Neural cell (in vitro differentiated cells): ENCODE measurements at regions not wholly inside any gene's neighbourhood (a gene's known extent, or its start where the extent isn't known, plus 50 kb on each side); places are given as distances from the start of the nearest gene placed in this dataset.

ENCODE experiments used
- H2AFZ ChIP-seq: fragments of 200-600, 300-800 bp; sonication (generic), shearing (Covaris generic); 2 replicates; pipeline ENCODE4 v1.6.0; 2014; ENCODE audit warnings: low read depth, mild to moderate bottlenecking, antibody characterized with exemption, low read length, moderate library complexity
- H3F3A ChIP-seq: fragments of 200-600 bp; shearing (Covaris generic); 2 replicates; pipeline ENCODE4 v1.6.1; 2016; ENCODE audit warnings: mild to moderate bottlenecking, moderate library complexity, mixed read lengths, antibody characterized with exemption, low read length; ENCODE audit not compliant: insufficient read depth, poor library complexity, severe bottlenecking
- H3K27ac ChIP-seq: fragments of 200-600, 300-800 bp; sonication (generic), shearing (Covaris generic); 2 replicates; pipeline ENCODE4 v1.5.1; 2014; ENCODE audit warnings: mild to moderate bottlenecking, low read length, moderate library complexity
- H3K27me3 ChIP-seq: fragments of 300-800, 200-600 bp; sonication (generic), shearing (Covaris generic); 2 replicates; pipeline ENCODE4 v1.6.0; 2014; ENCODE audit warnings: mild to moderate bottlenecking, low read depth, low read length, moderate library complexity; ENCODE audit not compliant: insufficient read depth
- H3K36me3 ChIP-seq: fragments of 300-800, 200-600 bp; sonication (generic), shearing (Covaris generic); 2 replicates; pipeline ENCODE4 v1.5.1; 2014; ENCODE audit warnings: mild to moderate bottlenecking, antibody characterized with exemption, low read length, moderate library complexity; ENCODE audit not compliant: insufficient read depth
- H3K4me2 ChIP-seq: fragments of 300-800, 200-600 bp; sonication (generic), shearing (Covaris generic); 2 replicates; pipeline ENCODE4 v1.6.0; 2014; ENCODE audit warnings: mild to moderate bottlenecking, low read length
- H3K4me3 ChIP-seq: fragments of 300-800, 200-600 bp; sonication (generic), shearing (Covaris generic); 2 replicates; pipeline ENCODE4 v1.5.1; 2014; ENCODE audit warnings: mild to moderate bottlenecking, low read length, moderate library complexity
- H3K79me2 ChIP-seq: fragments of 200-600 bp; shearing (Covaris generic); replicated peaks from 2 replicates; pipeline ENCODE4 v1.6.0; 2014; ENCODE audit warnings: mild to moderate bottlenecking, low read length, moderate library complexity; ENCODE audit not compliant: insufficient read depth
- H3K9ac ChIP-seq: fragments of 300-800, 200-600 bp; sonication (generic), shearing (Covaris generic); 2 replicates; pipeline ENCODE4 v1.6.1; 2016; ENCODE audit warnings: mild to moderate bottlenecking, low read length, mixed read lengths
- H3K9me2 ChIP-seq: fragments of 200-600 bp; shearing (Covaris generic); 2 replicates; pipeline ENCODE4 v1.6.1; 2016; ENCODE audit warnings: mild to moderate bottlenecking, low read length, mixed read lengths; ENCODE audit not compliant: insufficient read depth
- H3K9me3 ChIP-seq: fragments of 200-600, 300-800 bp; sonication (generic), shearing (Covaris generic); 2 replicates; pipeline ENCODE4 v1.6.1; 2016; ENCODE audit warnings: mild to moderate bottlenecking, mixed run types, low read length, moderate library complexity, mixed read lengths
- H4K20me1 ChIP-seq: fragments of 200-600 bp; shearing (Covaris generic); 2 replicates; pipeline ENCODE4 v1.6.1; 2016; ENCODE audit warnings: mild to moderate bottlenecking, mixed run types; ENCODE audit not compliant: insufficient read depth
- CTCF ChIP-seq: fragments of 450-650 bp; IDR thresholded peaks from 2 replicates; pipeline ENCODE4 v1.5.1; 2014; ENCODE audit warnings: antibody characterized with exemption, mild to moderate bottlenecking, moderate library complexity; ENCODE audit not compliant: poor library complexity, severe bottlenecking
- EP300 ChIP-seq: fragments of 450-650 bp; conservative IDR thresholded peaks from 2 replicates; pipeline ENCODE4 v1.6.1; 2014; ENCODE audit warnings: antibody characterized with exemption, mild to moderate bottlenecking, moderate library complexity; ENCODE audit not compliant: poor library complexity, severe bottlenecking
- EZH2 ChIP-seq: fragments of 200-600, 300-800 bp; shearing (Covaris generic), sonication (generic); IDR thresholded peaks from 2 replicates; pipeline ENCODE4 v1.6.1; 2014; ENCODE audit warnings: antibody characterized with exemption, low read length, borderline replicate concordance, mild to moderate bottlenecking; ENCODE audit not compliant: insufficient read depth, poor library complexity, severe bottlenecking
- MXI1 ChIP-seq: fragments of 450-650 bp; conservative IDR thresholded peaks from 2 replicates; pipeline ENCODE4 v1.6.1; 2014; ENCODE audit warnings: antibody characterized with exemption, mild to moderate bottlenecking; ENCODE audit not compliant: poor library complexity, severe bottlenecking
- POLR2AphosphoS5 ChIP-seq: IDR thresholded peaks from 2 replicates; pipeline ENCODE4 v1.6.1; 2012
- RAD21 ChIP-seq: fragments of 450-650 bp; conservative IDR thresholded peaks from 2 replicates; pipeline ENCODE4 v1.6.1; 2014; ENCODE audit warnings: antibody characterized with exemption, mild to moderate bottlenecking, moderate library complexity
- REST ChIP-seq: IDR thresholded peaks from 2 replicates; pipeline ENCODE4 v1.6.1; 2012; ENCODE audit warnings: borderline replicate concordance
- SMC3 ChIP-seq: fragments of 450-650 bp; conservative IDR thresholded peaks from 2 replicates; pipeline ENCODE4 v1.6.1; 2014; ENCODE audit warnings: antibody characterized with exemption, mild to moderate bottlenecking, moderate library complexity; ENCODE audit not compliant: poor library complexity
- TAF1 ChIP-seq: IDR thresholded peaks from 2 replicates; pipeline ENCODE4 v1.6.1; 2012; ENCODE audit warnings: low read depth

- H3F3A ChIP-seq, result no peaks in the 10 kb centered on the region
- H3K9ac ChIP-seq, result no peak overlapping the region
- H3K4me3 ChIP-seq, result no peak overlapping the region
- TF ChIP-seq MXI1 (no peak), EP300 (no peak), SMC3 (no peak), RAD21 (no peak), REST (no peak), EZH2 (no peak)
- H3K79me2 ChIP-seq, result no peaks in the 10 kb centered on the region
- no peak overlapping the region for H3K4me2 ChIP-seq
- no peaks in the 10 kb centered on the region for H4K20me1 ChIP-seq
- no peak overlapping the region for H3K27ac ChIP-seq
- H3K9me2 ChIP-seq, result no peaks in the 10 kb centered on the region
- no peaks in the 10 kb centered on the region for H3K9me3 ChIP-seq
- no peak overlapping the region for H2AFZ ChIP-seq
- H3K27me3 ChIP-seq, result no peaks in the 10 kb centered on the region
- H3K36me3 ChIP-seq, result no peaks in the 10 kb centered on the region
Measured at GRCh38 chr17:71432378-71433315, 688.2 kb upstream of the SOX9 start.

GRCh38 chr17:71434716-71435115, 686.1 kb upstream of the SOX9 start:
- no peaks in the 10 kb centered on the region for H3K79me2 ChIP-seq
- H3K9me3 ChIP-seq, result no peaks in the 10 kb centered on the region
- H2AFZ ChIP-seq, result no peak overlapping the region
- no peaks in the 10 kb centered on the region for H3K36me3 ChIP-seq
- no peak overlapping the region for H3K9ac ChIP-seq
- no peaks in the 10 kb centered on the region for H3F3A ChIP-seq
- no peak overlapping the region for H3K27ac ChIP-seq
- H4K20me1 ChIP-seq, result no peaks in the 10 kb centered on the region
- no peak overlapping the region for H3K4me2 ChIP-seq
- H3K4me3 ChIP-seq, result no peak overlapping the region
- H3K9me2 ChIP-seq, result no peaks in the 10 kb centered on the region
- H3K27me3 ChIP-seq, result no peaks in the 10 kb centered on the region
- TF ChIP-seq RAD21 (no peak), REST (no peak), EP300 (no peak), MXI1 (no peak), POLR2AphosphoS5 (no peak), CTCF (no peak), TAF1 (no peak), EZH2 (no peak), SMC3 (no peak)
